ENCODE measurements at regions not wholly inside any gene's neighbourhood (a gene's known extent, or its start where the extent isn't known, plus 50 kb on each side); places are given as distances from the start of the nearest gene placed in this dataset.

DNA sequence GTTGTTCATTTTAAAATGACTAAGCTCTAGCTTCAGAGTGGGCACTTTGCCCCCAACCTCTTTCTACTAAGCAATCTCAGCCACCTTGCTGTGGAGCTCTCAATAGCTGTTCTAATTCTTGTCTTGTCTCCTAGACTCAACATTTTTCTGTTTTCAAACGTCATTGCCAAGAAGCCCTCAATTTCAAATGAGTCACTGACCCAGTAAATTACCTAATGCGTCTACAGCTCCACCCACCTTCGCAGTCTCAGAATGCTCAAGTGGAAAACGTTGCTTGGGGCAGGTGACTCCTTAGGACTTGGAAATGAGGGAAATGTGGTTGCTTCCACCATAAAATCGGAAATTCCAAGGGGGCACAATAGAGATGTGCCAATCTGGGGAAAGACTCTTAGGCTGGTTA is 59.0 kb downstream of the ING2 start:
- TF ChIP-seq EZH2 (optimal IDR thresholded peaks at IDR 0.05; ENCODE audit: low read depth, low read length), result no peak
- TF ChIP-seq, protein P1, sequence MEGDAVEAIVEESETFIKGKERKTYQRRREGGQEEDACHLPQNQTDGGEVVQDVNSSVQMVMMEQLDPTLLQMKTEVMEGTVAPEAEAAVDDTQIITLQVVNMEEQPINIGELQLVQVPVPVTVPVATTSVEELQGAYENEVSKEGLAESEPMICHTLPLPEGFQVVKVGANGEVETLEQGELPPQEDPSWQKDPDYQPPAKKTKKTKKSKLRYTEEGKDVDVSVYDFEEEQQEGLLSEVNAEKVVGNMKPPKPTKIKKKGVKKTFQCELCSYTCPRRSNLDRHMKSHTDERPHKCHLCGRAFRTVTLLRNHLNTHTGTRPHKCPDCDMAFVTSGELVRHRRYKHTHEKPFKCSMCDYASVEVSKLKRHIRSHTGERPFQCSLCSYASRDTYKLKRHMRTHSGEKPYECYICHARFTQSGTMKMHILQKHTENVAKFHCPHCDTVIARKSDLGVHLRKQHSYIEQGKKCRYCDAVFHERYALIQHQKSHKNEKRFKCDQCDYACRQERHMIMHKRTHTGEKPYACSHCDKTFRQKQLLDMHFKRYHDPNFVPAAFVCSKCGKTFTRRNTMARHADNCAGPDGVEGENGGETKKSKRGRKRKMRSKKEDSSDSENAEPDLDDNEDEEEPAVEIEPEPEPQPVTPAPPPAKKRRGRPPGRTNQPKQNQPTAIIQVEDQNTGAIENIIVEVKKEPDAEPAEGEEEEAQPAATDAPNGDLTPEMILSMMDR (IDR thresholded peaks at IDR 0.05; ENCODE audit: low read length), result no peak

Data from MM.1S (cell line).